MCF 10A (cell line): ENCODE measurements at regions not wholly inside any gene's neighbourhood (a gene's known extent, or its start where the extent isn't known, plus 50 kb on each side); places are given as distances from the start of the nearest gene placed in this dataset.

Experiments
- BruUV-seq: library from RNA; stranded (reverse); fragments of 400-500 nt; replicated peaks from 2 replicates; lab custom pipeline; 2021; lab: Mats Ljungman, UMichigan
- CTCF ChIA-PET: fragments of 300-600 bp; sonication (Branson Sonifier 250); formaldehyde crosslinking; extraction: SDS; loops from one replicate; lab custom pipeline; 2021; ENCODE audit warnings: antibody characterized with exemption, inconsistent platforms; lab: Yijun Ruan, JAX
- POLR2A ChIA-PET: fragments of 300-600, 350-650 bp; sonication (Branson Sonifier 250); formaldehyde crosslinking; extraction: SDS; loops from one replicate; lab custom pipeline; 2020; ENCODE audit warnings: antibody characterized with exemption, inconsistent platforms; lab: Yijun Ruan, JAX
- DNase-seq: peaks from one replicate; pipeline ENCODE4 v3.0.0-alpha.2; 2018; ENCODE audit not compliant: unreplicated experiment
- H3K27ac Mint-ChIP-seq: one replicate; pipeline ENCODE4 v1.8.0; 2022; ENCODE audit warnings: mild to moderate bottlenecking, low read depth, mixed read lengths; ENCODE audit not compliant: unreplicated experiment
- H3K27me3 Mint-ChIP-seq: one replicate; pipeline ENCODE4 v1.8.0; 2022; ENCODE audit warnings: mixed read lengths; ENCODE audit not compliant: insufficient read depth, unreplicated experiment
- H3K36me3 Mint-ChIP-seq: one replicate; pipeline ENCODE4 v1.8.0; 2022; ENCODE audit warnings: mild to moderate bottlenecking, moderate library complexity, mixed read lengths; ENCODE audit not compliant: insufficient read depth, unreplicated experiment
- H3K4me1 Mint-ChIP-seq: one replicate; pipeline ENCODE4 v1.8.0; 2022; ENCODE audit warnings: mixed read lengths; ENCODE audit not compliant: insufficient read depth, unreplicated experiment
- H3K4me3 Mint-ChIP-seq: one replicate; pipeline ENCODE4 v1.8.0; 2022; ENCODE audit warnings: mild to moderate bottlenecking, moderate library complexity, mixed read lengths; ENCODE audit not compliant: unreplicated experiment
- H3K9me3 Mint-ChIP-seq: one replicate; pipeline ENCODE4 v1.8.0; 2022; ENCODE audit warnings: mixed read lengths; ENCODE audit not compliant: unreplicated experiment
- CTCF ChIP-seq: fragments of 200-600 bp; IDR thresholded peaks from one replicate; pipeline ENCODE4 v1.8.0; 2022; ENCODE audit warnings: antibody characterized with exemption, mild to moderate bottlenecking; ENCODE audit not compliant: unreplicated experiment
- intact Hi-C: fragments of 100-400 bp; cut with micrococcal nuclease; formaldehyde crosslinking; loops from 2 replicates; pipeline ENCODE4 v1.14.1; 2022

DNA sequence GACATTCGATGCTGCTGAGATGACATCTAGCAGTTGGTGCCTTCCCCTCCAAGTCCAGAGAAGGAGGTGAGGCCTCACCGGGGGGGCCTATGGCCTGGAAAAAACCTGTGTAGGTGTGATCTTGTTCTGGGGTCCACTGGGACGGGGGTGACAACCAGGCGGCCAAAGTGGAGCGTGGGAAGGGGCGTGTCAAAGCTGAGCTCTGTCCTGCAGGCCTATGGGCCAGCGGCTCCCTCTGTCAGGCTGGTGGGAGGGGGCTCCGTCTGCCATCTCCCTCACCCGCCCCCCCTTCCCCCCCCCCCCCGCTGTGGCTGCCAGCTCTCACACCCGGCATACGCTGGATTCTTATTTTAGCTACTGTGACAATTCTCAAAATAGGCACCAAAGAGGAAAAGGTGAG, 56.7 kb upstream of the UQCRFS1 start:
- intact Hi-C loops: no loop called here
- H3K4me3 Mint-ChIP-seq: no peak overlapping the region
- CTCF ChIA-PET: interaction anchor here (0.6 kb wide), 1 partner anchor 484 kb away, joined by 3 read pairs; no protein-coding TSS in a partner anchor
- H3K4me1 Mint-ChIP-seq: no peaks in the 10 kb centered on the region
- no peaks in the 10 kb centered on the region for H3K27me3 Mint-ChIP-seq
- no peak overlapping the region for H3K27ac Mint-ChIP-seq
- no TSS peak for BruUV-seq
- POLR2A ChIA-PET: interaction anchor here (0.6 kb wide), 1 partner anchor 930 kb away, joined by 3 read pairs; no protein-coding TSS in a partner anchor
- H3K9me3 Mint-ChIP-seq: peaks cover 21% of the 10 kb centered on the region
- peaks cover 6% of the 10 kb centered on the region for H3K36me3 Mint-ChIP-seq
- no peak for TF ChIP-seq CTCF
- no peak for DNase-seq

GRCh38 chr19:29271341-29271740, 58.4 kb upstream of the UQCRFS1 start:
- peaks cover 6% of the 10 kb centered on the region for H3K36me3 Mint-ChIP-seq
- ChIA-PET CTCF (interaction anchor here (1.3 kb wide), 1 partner anchor 7 kb away, joined by 4 read pairs; no protein-coding TSS in a partner anchor), POLR2A (no interaction called here)
- H3K4me3 Mint-ChIP-seq: no peak overlapping the region
- intact Hi-C loops: no loop called here
- DNase-seq: no peak
- peaks cover 27% of the 10 kb centered on the region for H3K9me3 Mint-ChIP-seq
- no TSS peak for BruUV-seq
- H3K4me1 Mint-ChIP-seq: no peaks in the 10 kb centered on the region
- no peak overlapping the region for H3K27ac Mint-ChIP-seq
- no peak for TF ChIP-seq CTCF
- H3K27me3 Mint-ChIP-seq: no peaks in the 10 kb centered on the region

DNA sequence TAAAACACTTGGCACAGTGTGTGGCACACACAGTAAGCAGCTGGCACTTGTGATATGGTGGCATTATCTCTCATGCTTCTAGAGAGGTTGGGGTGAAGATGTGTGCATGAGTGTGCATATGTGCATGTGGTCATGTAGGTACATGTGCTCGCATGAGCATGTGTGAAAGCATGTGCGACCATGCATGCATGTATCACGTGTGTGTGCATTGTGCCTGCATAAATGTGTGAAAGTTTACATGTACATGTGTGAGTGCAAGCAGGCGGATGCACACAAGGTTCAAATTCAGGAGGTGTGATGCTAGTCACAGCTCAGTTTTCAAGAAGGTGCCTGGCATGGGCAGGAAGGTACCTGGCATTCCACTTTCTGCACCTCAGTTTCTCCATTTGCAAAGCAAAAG, 59.0 kb upstream of the UQCRFS1 start:
- Mint-ChIP-seq H3K4me3 (no peak overlapping the region), H3K4me1 (no peaks in the 10 kb centered on the region), H3K36me3 (peaks cover 6% of the 10 kb centered on the region), H3K27me3 (no peaks in the 10 kb centered on the region), H3K9me3 (peaks cover 27% of the 10 kb centered on the region), H3K27ac (no peak overlapping the region)
- no peak for TF ChIP-seq CTCF
- POLR2A ChIA-PET: no interaction called here
- intact Hi-C loops: no loop called here
- no peak for DNase-seq
- CTCF ChIA-PET: interaction anchor here (0.6 to 1.3 kb wide), 2 partner anchors 8 to 341 kb away, joined by 4 read pairs; no protein-coding TSS in a partner anchor
- no TSS peak for BruUV-seq

GRCh38 chr19:29273000-29273640, 60.2 kb upstream of the UQCRFS1 start:
- Mint-ChIP-seq H3K27ac (no peak overlapping the region), H3K27me3 (no peaks in the 10 kb centered on the region), H3K9me3 (peaks cover 35% of the 10 kb centered on the region), H3K4me1 (no peaks in the 10 kb centered on the region), H3K4me3 (no peak overlapping the region), H3K36me3 (peaks cover 6% of the 10 kb centered on the region)
- CTCF ChIA-PET: no interaction called here
- intact Hi-C loops: no loop called here
- POLR2A ChIA-PET: no interaction called here
- no TSS peak for BruUV-seq
- DNase-seq: no peak
- no peak for TF ChIP-seq CTCF
